ENCODE measurements at regions not wholly inside any gene's neighbourhood (a gene's known extent, or its start where the extent isn't known, plus 50 kb on each side); places are given as distances from the start of the nearest gene placed in this dataset.

- no peak for TF ChIP-seq CTCF (IDR thresholded peaks at IDR 0.05)
- no peak overlapping the region for H3K27ac ChIP-seq
- no peak for ATAC-seq
- intact Hi-C loops (cut with DNase I), result no loop called here
- no peaks in the 10 kb centered on the region for H3K27me3 ChIP-seq (ENCODE audit: low read depth)
- no peaks in the 10 kb centered on the region for H3K9me3 ChIP-seq
- no peak overlapping the region for H3K4me3 ChIP-seq
- H3K36me3 ChIP-seq, result no peaks in the 10 kb centered on the region
- DNase-seq, result no peak
- no peaks in the 10 kb centered on the region for H3K4me1 ChIP-seq
These were observed 97.4 kb upstream of the SSTR1 start for GRCh38 chr14:38110258-38110657.

- no peaks in the 10 kb centered on the region for H3K9me3 ChIP-seq
- no peak overlapping the region for H3K27ac ChIP-seq
- H3K4me3 ChIP-seq, result no peak overlapping the region
- H3K36me3 ChIP-seq, result no peaks in the 10 kb centered on the region
- DNase-seq (no peak), ATAC-seq (no peak)
- H3K27me3 ChIP-seq (ENCODE audit: low read depth), result no peaks in the 10 kb centered on the region
- no peaks in the 10 kb centered on the region for H3K4me1 ChIP-seq
- TF ChIP-seq CTCF (IDR thresholded peaks at IDR 0.05), result no peak
- intact Hi-C loops (cut with DNase I), result no loop called here
These were observed 96.7 kb upstream of the SSTR1 start for GRCh38 chr14:38111046-38111445.

GRCh38 chr14:38113546-38113945 is 94.2 kb upstream of the SSTR1 start:
- intact Hi-C loops (cut with DNase I), result no loop called here
- H3K4me3 ChIP-seq, result no peak overlapping the region
- no peaks in the 10 kb centered on the region for H3K27me3 ChIP-seq (ENCODE audit: low read depth)
- no peaks in the 10 kb centered on the region for H3K4me1 ChIP-seq
- DNase-seq (no peak), ATAC-seq (no peak)
- H3K36me3 ChIP-seq, result no peaks in the 10 kb centered on the region
- TF ChIP-seq CTCF (IDR thresholded peaks at IDR 0.05), result no peak
- H3K27ac ChIP-seq, result no peak overlapping the region
- H3K9me3 ChIP-seq, result no peaks in the 10 kb centered on the region

- Histone ChIP-seq H3K4me1 (peaks cover 4% of the 10 kb centered on the region), H3K27me3 (ENCODE audit: low read depth) (no peaks in the 10 kb centered on the region), H3K36me3 (no peaks in the 10 kb centered on the region), H3K4me3 (no peak overlapping the region), H3K27ac (no peak overlapping the region), H3K9me3 (no peaks in the 10 kb centered on the region)
- no peak for TF ChIP-seq CTCF (IDR thresholded peaks at IDR 0.05)
- intact Hi-C loops (cut with DNase I), result no loop called here
- ATAC-seq, result no peak
- no peak for DNase-seq
These were observed 90.8 kb upstream of the SSTR1 start for GRCh38 chr14:38116895-38117294.

- H3K4me3 ChIP-seq, result no peak overlapping the region
- H3K27ac ChIP-seq, result no peak overlapping the region
- H3K27me3 ChIP-seq (ENCODE audit: low read depth), result no peaks in the 10 kb centered on the region
- H3K36me3 ChIP-seq, result no peaks in the 10 kb centered on the region
- ATAC-seq (no peak), DNase-seq (no peak)
- no peaks in the 10 kb centered on the region for H3K9me3 ChIP-seq
- no peak for TF ChIP-seq CTCF (IDR thresholded peaks at IDR 0.05)
- peaks cover 4% of the 10 kb centered on the region for H3K4me1 ChIP-seq
- intact Hi-C loops (cut with DNase I), result no loop called here
These were observed 87.6 kb upstream of the SSTR1 start for GRCh38 chr14:38120109-38120508.

Data from lower lobe of right lung (tissue), 2 donors.